OCI-LY1 (cell line): ENCODE measurements at regions not wholly inside any gene's neighbourhood (a gene's known extent, or its start where the extent isn't known, plus 50 kb on each side); places are given as distances from the start of the nearest gene placed in this dataset.

Experiments used
- H2AFZ ChIP-seq: fragments of 200-600 bp; sonication (generic), shearing (Covaris generic); 2 replicates; pipeline ENCODE4 v1.6.0; 2014; ENCODE audit warnings: antibody characterized with exemption, mild to moderate bottlenecking, low read length
- H3F3A ChIP-seq: fragments of 200-600 bp; sonication (generic), shearing (Covaris generic); 2 replicates; pipeline ENCODE4 v1.6.0; 2014; ENCODE audit warnings: mild to moderate bottlenecking, antibody characterized with exemption, low read length, moderate library complexity; ENCODE audit not compliant: insufficient read depth
- H3K27ac ChIP-seq: fragments of 200-600 bp; sonication (generic); 2 replicates; pipeline ENCODE4 v1.5.1; 2014; ENCODE audit warnings: low read length, mixed run types, mild to moderate bottlenecking, low read depth; ENCODE audit not compliant: poor library complexity, severe bottlenecking
- H3K27me3 ChIP-seq: fragments of 200-600 bp; sonication (generic); 2 replicates; pipeline ENCODE4 v1.6.0; 2014; ENCODE audit warnings: antibody characterized with exemption, mild to moderate bottlenecking, low read length, moderate library complexity; ENCODE audit not compliant: insufficient read depth
- H3K36me3 ChIP-seq: fragments of 200-600 bp; sonication (generic); 2 replicates; pipeline ENCODE4 v1.6.1; 2014; ENCODE audit warnings: mild to moderate bottlenecking, antibody characterized with exemption, low read length, moderate library complexity, mixed read lengths; ENCODE audit not compliant: insufficient read depth
- H3K4me1 ChIP-seq: fragments of 200-600 bp; sonication (generic); 2 replicates; pipeline ENCODE4 v1.5.1; 2014; ENCODE audit warnings: mild to moderate bottlenecking, low read length, moderate library complexity; ENCODE audit not compliant: insufficient read depth, severe bottlenecking
- H3K4me2 ChIP-seq: fragments of 200-600 bp; sonication (generic), shearing (Covaris generic); 2 replicates; pipeline ENCODE4 v1.6.1; 2014; ENCODE audit warnings: low read length
- H3K4me3 ChIP-seq: fragments of 200-600 bp; sonication (generic); 2 replicates; pipeline ENCODE4 v1.5.1; 2014; ENCODE audit warnings: low read length, low read depth, mild to moderate bottlenecking, mixed read lengths; ENCODE audit not compliant: poor library complexity, severe bottlenecking
- H3K79me2 ChIP-seq: fragments of 200-600 bp; shearing (Covaris generic); 2 replicates; pipeline ENCODE4 v1.6.1; 2016; ENCODE audit warnings: mixed run types, low read length, mixed read lengths; ENCODE audit not compliant: insufficient read depth
- H3K9ac ChIP-seq: fragments of 200-600 bp; sonication (generic), shearing (Covaris generic); 2 replicates; pipeline ENCODE4 v1.6.1; 2014; ENCODE audit warnings: mild to moderate bottlenecking, low read length, mixed read lengths
- H3K9me2 ChIP-seq: fragments of 200-600 bp; sonication (generic), shearing (Covaris generic); 2 replicates; pipeline ENCODE4 v1.6.1; 2014; ENCODE audit warnings: low read depth, mild to moderate bottlenecking, low read length, mixed read lengths
- H3K9me3 ChIP-seq: fragments of 200-600 bp; shearing (Covaris generic); 2 replicates; pipeline ENCODE4 v1.6.1; 2014; ENCODE audit warnings: low read length, mixed read lengths
- H4K20me1 ChIP-seq: fragments of 200-600 bp; sonication (generic), shearing (Covaris generic); 2 replicates; pipeline ENCODE4 v1.6.0; 2016; ENCODE audit warnings: mild to moderate bottlenecking, low read length; ENCODE audit not compliant: insufficient read depth
- EZH2 ChIP-seq: fragments of 200-600 bp; sonication (generic), shearing (Covaris generic); IDR thresholded peaks from 2 replicates; pipeline ENCODE4 v1.8.0; 2017; ENCODE audit warnings: borderline replicate concordance, mixed run types, mild to moderate bottlenecking, antibody characterized with exemption, low read length, moderate library complexity, mixed read lengths
- TF ChIP-seq, protein P1 (sequence below): fragments of 200-600 bp; sonication (generic), shearing (Covaris generic); IDR thresholded peaks from 2 replicates; pipeline ENCODE4 v1.5.1; 2017; ENCODE audit warnings: mild to moderate bottlenecking, antibody characterized with exemption, low read length, moderate library complexity, mixed read lengths

DNA sequence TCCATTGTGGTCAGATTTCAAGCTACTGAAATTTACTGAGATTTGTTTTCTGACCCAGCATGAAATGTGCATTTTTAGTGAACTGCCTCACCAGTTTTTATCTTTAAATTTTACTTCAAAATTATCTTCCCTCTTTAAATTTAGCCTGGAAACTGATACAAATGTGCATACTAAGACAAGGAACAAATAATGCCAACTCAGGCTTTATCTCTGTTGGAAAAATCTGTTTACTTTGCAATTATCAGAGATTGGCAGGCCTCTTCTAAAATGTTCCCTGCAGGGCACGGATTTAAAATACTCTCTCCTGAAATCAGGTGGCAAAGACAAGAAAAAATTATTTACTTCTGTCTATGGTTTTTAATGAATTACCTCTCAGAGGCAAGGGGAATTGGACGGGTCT lies 151.0 kb upstream of the PTCH1 start:
- Histone ChIP-seq H2AFZ (no peak overlapping the region), H4K20me1 (no peaks in the 10 kb centered on the region), H3K79me2 (no peaks in the 10 kb centered on the region), H3K4me1 (no peaks in the 10 kb centered on the region), H3K9ac (no peak overlapping the region), H3K9me2 (no peaks in the 10 kb centered on the region), H3K27me3 (no peaks in the 10 kb centered on the region), H3K27ac (no peak overlapping the region), H3K4me2 (no peak overlapping the region), H3K9me3 (no peaks in the 10 kb centered on the region), H3K36me3 (no peaks in the 10 kb centered on the region), H3K4me3 (no peak overlapping the region), H3F3A (no peaks in the 10 kb centered on the region)
- TF ChIP-seq, protein P1, sequence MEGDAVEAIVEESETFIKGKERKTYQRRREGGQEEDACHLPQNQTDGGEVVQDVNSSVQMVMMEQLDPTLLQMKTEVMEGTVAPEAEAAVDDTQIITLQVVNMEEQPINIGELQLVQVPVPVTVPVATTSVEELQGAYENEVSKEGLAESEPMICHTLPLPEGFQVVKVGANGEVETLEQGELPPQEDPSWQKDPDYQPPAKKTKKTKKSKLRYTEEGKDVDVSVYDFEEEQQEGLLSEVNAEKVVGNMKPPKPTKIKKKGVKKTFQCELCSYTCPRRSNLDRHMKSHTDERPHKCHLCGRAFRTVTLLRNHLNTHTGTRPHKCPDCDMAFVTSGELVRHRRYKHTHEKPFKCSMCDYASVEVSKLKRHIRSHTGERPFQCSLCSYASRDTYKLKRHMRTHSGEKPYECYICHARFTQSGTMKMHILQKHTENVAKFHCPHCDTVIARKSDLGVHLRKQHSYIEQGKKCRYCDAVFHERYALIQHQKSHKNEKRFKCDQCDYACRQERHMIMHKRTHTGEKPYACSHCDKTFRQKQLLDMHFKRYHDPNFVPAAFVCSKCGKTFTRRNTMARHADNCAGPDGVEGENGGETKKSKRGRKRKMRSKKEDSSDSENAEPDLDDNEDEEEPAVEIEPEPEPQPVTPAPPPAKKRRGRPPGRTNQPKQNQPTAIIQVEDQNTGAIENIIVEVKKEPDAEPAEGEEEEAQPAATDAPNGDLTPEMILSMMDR = no peak
- no peak for TF ChIP-seq EZH2

DNA sequence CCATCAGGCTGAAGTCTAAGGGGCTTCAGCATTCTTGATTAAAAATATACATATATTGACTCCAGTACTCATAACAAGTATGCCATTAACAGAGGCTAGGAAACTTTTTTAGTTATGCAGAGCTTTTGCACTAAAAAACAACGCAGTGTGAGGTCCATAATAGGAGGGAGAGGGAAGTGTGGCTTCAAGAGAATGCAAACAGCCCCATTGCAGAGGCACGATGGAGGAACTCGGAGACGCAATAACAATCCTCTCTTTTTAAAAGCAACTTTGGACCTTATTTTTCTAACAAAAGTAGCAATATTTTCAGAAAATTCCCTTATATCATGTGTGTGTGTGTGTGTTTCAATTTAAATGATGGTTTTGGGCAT lies 150.0 kb upstream of the PTCH1 start:
- H3K9me2 ChIP-seq = no peaks in the 10 kb centered on the region
- no peaks in the 10 kb centered on the region for H3K4me1 ChIP-seq
- no peak overlapping the region for H3K4me3 ChIP-seq
- no peak overlapping the region for H3K27ac ChIP-seq
- no peak for TF ChIP-seq EZH2
- TF ChIP-seq, protein P1 = no peak
- H3K36me3 ChIP-seq = no peaks in the 10 kb centered on the region
- H3K4me2 ChIP-seq = no peak overlapping the region
- H3K9me3 ChIP-seq = no peaks in the 10 kb centered on the region
- H3K9ac ChIP-seq = no peak overlapping the region
- H4K20me1 ChIP-seq = no peaks in the 10 kb centered on the region
- no peak overlapping the region for H2AFZ ChIP-seq
- no peaks in the 10 kb centered on the region; the same call in 1 of the 2 replicates for H3K27me3 ChIP-seq
- H3F3A ChIP-seq = no peaks in the 10 kb centered on the region
- no peaks in the 10 kb centered on the region for H3K79me2 ChIP-seq

DNA sequence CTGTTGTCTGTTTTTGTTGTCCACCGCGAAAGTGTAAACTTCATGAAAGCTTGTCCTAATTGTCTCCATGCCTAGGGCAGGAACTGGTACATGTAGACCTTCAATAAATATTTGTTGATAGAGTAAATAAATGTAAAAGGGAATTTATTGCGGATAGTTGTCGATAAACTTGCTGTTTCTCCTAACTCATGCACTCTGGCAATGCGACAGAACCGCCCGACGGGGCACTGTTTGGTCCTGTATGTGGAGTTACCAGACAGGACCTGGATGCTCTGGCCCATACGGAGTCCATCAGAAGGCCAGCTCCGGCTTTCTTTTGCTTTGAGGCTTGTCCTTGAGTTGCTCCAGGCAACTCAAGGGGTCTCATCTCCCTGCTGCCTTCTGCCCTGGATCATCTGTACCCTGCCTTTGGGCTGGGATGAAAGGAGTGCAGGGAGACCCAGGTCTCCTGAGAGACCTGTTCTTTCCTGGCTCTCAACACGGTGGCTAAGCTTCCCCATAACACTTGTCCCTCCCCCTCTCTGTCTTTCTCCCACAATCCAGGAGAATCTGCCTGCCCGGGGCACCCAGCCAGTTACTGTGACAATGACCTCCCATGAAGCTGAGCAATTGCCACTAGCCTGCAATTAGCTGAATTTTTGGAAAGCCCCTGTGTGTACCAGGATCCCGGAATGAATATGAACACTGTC lies 149.5 kb upstream of the PTCH1 start:
- H4K20me1 ChIP-seq = no peaks in the 10 kb centered on the region
- TF ChIP-seq EZH2 = no peak
- TF ChIP-seq, protein P1 = no peak
- H3F3A ChIP-seq = no peaks in the 10 kb centered on the region
- no peak overlapping the region for H3K4me3 ChIP-seq
- no peaks in the 10 kb centered on the region for H3K9me2 ChIP-seq
- H3K9ac ChIP-seq = no peak overlapping the region
- no peak overlapping the region for H3K27ac ChIP-seq
- no peak overlapping the region for H3K4me2 ChIP-seq
- H2AFZ ChIP-seq = no peak overlapping the region
- H3K27me3 ChIP-seq = no peaks in the 10 kb centered on the region; the same call in 1 of the 2 replicates
- H3K4me1 ChIP-seq = no peaks in the 10 kb centered on the region
- H3K9me3 ChIP-seq = no peaks in the 10 kb centered on the region
- H3K79me2 ChIP-seq = no peaks in the 10 kb centered on the region
- H3K36me3 ChIP-seq = no peaks in the 10 kb centered on the region
